DMS 273 (cell line): ENCODE measurements at regions not wholly inside any gene's neighbourhood (a gene's known extent, or its start where the extent isn't known, plus 50 kb on each side); places are given as distances from the start of the nearest gene placed in this dataset.

Source experiments
- DNase-seq: peaks from one replicate; lab custom pipeline; 2025; ENCODE audit not compliant: unreplicated experiment; lab: John Stamatoyannopoulos, UW

DNA sequence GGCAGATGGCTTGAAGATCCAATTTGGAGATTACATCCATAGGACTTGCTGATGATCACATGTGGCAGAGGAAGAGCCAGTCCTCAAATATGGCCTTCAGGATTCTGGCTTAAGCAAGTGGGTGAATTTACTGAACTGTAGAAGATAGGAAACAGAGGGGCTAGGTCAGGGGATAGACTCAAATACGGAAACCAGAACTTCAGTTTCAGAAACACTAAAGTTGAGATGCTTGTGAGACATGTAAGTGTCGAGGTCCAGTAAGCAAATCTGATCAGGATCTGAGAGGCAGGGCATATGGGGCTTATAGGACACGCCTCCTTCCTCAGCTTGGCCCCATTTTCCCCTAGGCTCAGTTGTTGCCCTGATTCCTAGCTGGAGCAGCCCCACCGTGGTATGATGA, 107.7 kb downstream of the LBH start:
- no peak for DNase-seq

- no peak for DNase-seq
These were observed 105.4 kb upstream of the LCLAT1 start for GRCh38 chr2:30341500-30342267.

DNA sequence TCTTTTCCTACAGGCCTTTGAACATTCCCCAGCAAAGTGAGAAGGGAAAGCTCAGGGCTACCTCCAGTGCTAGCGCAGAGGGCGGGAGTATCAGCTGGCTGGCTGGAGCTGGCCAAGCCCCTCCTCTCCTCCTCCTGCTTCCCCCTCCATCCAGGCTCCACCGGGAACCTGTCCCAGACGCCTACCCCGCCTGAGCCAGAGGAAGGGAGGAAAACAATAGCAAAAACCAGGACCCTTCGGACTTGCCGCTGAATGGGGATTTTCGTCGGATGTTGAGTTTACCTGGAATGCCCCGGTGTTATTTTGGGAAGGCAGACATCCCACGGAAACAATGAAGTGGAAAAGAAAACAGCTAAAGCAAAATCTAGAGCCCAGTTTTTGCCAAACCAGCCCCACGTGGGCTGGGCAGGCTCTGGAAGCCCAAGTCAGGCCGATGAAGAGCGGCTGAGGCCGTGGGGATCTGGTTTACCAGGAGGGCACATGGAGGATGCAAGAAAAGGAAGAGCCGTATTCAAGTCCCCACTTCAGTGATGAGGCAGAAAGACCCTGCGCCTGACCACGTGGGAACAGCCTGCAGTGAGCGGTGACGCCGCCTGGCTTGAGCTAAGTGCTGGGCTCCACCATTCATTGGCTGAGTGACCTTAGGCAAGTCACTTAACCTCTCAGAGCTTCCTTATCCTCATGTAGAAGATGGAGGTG, 100.4 kb upstream of the LCLAT1 start:
- no peak for DNase-seq

GRCh38 chr2:30348825-30349224, 98.2 kb upstream of the LCLAT1 start:
- DNase-seq, result no peak

DNA sequence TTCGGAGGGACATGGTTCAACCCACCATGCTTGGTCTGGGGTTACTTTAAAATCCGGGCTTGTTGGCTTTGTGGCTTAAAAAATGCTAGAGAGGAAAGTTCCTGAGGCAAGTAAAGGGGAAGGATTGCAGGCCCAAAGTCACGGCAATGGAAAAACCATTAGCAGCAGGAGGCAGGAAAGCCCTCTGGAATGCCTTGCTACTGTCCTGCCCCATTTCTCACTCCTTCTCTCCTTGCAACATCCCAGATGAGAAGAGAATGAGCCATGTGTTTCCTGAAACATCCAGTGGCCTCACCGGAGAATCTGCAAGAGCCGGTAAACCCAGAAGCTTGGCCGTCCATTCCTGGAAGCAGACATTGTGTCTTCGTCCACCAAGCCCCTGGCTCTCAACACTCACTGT, 97.4 kb upstream of the LCLAT1 start:
- DNase-seq, result no peak

DNA sequence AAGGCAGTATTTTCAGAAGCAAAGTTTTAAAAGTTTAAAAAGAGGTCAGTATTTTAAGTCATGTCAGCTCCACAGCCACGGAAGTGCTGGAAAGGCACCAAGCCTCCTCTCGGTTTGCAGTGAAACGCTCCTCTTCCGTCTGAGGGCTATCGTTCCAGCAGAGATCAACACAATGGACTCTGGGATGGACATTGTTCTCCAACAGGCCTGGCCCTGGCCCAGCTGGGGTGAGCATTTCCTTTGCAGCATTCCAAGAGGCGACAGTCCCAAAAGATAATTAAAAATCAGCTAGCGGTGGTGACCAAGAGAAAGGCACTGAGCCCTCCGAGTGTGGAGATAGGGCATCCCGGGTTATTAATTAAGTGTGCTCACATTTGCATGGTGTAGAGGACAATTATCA, 95.9 kb upstream of the LCLAT1 start:
- DNase-seq, result no peak

DNA sequence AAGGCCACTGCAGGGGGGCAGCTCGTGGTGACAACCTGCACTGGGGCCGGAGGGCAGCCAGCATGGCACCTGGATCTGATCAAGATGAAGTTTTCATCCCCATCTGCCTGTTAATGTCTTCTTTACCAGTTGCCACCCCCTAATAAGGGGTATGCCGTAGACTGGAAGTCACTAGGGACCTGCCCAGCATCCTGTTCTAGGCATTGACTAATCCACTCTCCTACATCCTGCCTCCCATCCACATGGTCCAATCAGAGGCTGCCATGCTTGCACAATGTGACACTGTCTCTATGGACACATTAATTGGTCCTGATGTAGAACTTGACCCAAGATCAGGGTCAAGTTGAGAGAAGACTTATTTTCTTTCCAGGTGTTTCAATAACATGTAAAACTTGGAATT, 95.1 kb upstream of the LCLAT1 start:
- DNase-seq, result no peak

- no peak for DNase-seq
These were observed 92.9 kb upstream of the LCLAT1 start for GRCh38 chr2:30354150-30354549.

DNA sequence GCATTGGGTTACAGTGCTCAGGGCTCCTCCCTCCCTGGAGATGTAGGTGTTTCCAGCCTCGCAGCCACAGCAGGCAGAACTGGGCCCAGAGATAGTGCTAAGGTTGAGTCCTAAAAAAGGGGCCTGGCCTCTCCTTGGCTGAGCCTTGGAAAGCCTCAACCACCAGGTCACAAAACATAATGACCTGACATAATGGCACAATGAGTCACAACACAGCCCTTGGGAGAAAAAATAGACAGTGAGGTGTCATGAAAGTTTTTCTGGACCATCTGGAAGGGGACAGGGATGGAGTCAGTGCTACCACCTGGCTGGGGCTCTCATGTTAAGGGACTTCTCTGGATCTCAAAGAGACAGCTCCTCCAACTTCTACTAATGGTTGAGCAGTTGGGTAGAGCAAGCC, 92.4 kb upstream of the LCLAT1 start:
- no peak for DNase-seq

DNA sequence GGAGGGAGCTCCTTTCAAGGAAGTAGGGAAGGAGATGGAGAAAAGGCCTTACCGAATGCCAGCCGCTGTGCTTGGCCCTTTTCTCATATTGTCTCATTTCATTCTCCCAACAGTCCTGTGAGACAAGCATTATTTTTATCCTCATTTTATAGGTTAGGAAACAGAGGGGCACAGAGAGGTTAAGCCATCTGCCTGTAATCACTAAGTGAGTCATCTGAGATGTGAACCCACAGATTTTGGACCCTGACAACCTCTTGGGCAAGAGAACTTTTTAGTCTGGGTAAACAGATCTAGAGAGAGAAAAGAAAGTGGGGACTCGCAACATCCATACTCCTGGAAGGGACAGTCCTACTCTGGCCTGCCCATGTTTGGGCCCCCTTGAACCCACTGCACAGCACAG, 91.7 kb upstream of the LCLAT1 start:
- no peak for DNase-seq

- DNase-seq, result no peak
These were observed 91.0 kb upstream of the LCLAT1 start for GRCh38 chr2:30356071-30356470.

GRCh38 chr2:30356776-30357175, 90.3 kb upstream of the LCLAT1 start:
- DNase-seq, result no peak

DNA sequence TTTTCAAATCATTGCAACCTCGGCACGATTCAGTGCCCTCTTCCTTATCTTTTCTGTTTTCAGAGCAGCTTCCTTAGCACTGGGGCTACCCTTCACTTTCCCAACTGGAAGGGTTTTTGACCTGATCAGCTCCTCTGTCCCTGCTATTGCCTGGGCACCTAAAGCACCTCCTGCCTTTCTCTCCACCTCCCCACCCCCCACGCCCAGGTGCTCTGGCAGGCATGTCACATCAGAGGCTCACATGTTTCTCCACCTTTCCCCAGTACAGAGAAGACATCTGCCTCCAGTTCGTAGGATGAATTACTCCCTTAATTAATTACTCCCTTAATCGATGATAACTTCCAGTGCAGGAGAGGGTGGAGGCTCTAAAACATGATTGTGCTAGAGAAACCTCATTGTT, 88.7 kb upstream of the LCLAT1 start:
- no peak for DNase-seq

DNA sequence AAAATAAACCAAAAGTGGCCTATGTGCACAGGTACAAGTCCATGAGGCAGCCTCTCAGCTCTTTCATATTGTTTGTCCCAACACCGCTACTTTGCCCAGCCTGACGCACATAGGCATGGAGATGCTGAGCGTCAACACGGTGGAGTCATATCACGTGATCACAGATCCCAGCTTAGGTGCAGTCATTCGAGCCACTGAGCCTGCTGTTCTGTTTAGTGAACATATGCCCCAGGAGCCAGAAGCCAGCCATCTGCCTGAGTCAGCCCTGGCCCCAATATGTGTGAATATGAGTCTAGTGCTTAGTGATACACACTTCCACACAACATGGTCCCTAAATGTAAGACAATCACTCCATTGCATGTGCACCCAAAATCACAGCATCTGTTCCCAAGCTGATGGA, 88.2 kb upstream of the LCLAT1 start:
- peak; percentile 96 for DNase-seq

DNA sequence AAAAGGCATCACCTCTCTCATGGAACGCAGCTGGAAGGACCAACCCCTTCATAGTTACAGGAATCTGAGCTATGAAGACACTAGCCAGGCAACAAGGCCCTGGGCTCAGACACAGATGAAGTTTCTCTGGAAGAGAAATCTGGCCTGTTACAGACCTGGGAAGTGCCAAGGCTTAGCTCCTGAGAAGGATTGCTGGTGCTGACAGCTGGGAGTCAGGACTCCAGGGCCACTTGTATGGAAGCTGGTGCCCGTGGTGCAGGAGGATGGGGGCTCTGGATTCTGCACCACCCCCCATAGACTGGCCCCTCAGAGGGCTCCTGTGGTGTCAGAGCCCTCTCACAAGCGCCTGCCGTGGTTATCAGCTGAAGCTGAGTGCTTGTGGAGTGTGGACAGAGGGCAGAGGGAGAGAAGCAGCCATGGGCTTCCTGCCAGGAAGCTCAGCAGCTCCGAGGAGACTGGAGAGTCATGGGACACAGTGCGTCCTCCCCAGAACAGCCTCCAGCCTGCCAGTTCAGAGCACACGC, 87.3 kb upstream of the LCLAT1 start:
- peak; percentile 56 for DNase-seq

- DNase-seq, result no peak
These were observed 85.2 kb upstream of the LCLAT1 start for GRCh38 chr2:30361751-30362394.

DNA sequence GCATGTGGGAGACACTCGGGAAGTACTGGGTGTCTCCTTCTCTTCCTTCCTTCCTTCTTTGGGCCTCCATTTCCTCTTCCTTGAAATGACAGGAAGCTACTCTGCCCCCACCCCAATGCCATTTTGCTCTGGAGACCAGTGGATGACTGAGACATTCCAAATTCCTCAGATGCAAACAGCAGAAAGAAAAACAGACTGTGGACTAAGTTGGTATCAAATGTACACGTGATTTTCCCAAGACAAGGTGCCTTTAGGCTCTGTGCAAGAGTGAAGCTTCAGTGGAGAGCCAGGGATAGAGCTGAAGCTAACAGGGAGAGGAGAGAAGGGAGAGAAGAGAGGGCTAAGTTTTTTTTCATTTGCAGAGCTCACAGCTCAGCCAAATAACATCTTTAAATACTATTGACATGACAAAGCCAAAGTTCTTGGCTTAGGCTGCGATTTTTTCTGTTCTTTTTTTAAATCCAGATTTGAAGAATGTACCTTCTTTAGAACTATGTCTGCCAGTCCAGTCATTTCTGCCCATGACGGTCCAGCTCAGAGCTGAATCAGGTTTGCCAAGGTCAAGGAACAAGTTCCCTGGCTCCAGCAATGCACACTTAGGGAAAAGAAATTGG, 84.5 kb upstream of the LCLAT1 start:
- no peak for DNase-seq

DNA sequence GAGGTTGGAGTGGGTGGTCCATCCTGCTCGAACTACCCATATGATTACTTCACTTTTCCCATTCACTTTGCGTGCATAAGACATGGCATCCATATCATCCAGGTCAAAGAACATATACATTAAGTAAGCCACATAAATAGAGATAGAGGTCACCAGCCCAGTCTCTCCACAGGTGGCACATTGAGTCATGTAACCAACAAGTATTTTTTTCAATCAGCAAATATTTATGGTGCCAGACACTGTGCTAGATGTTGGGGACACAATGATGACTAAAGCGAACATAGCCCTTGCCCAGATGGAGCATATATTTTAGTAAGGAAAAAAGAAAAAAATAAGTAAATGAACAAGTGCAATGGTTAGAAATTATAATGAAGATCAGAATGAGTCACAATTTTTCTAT, 83.6 kb upstream of the LCLAT1 start:
- no peak for DNase-seq

DNA sequence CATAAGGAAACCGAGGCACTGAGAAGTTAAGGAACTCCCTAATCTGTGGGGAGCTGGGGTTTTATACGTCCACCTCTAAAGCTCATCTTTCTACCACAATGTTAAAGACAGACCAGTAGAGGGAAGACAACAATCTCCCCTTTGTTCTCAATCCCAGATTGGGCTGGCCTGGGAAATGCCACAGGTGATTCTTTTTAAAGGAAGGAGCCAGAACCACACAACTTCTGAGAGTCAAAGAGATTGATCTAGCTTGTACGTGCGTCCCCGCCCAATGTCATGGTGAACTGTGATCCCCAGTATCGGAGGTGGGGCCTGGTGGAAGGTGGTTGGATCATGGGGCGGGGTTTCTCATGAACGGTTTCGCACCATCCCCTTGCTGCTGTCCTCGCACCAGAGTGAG, 81.8 kb upstream of the LCLAT1 start:
- no peak for DNase-seq

DNA sequence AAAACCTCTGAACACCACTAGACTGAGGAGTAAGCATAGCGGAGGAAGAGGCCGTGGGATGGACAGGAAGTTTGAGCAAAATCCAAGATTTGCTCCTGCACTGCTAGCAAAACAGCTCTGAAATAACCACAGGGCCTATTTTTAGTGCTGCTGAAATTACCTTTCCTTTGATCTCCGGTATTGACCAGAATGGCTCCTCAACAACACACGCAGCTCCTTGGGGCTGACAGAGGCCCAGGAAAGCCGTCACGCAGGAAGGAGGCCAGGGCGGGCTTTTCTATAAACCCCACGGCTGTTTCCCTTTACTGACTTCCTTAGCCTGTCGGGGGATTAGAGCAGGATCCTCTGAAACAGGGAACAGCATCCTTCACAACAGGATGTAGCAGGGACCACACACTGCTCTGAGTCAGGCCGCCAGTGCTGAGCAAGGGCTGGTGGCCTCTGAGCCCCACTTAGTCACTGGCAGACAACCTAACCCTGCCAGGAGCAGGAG, 80.8 kb upstream of the LCLAT1 start:
- no peak for DNase-seq
